ENCODE measurements at regions not wholly inside any gene's neighbourhood (a gene's known extent, or its start where the extent isn't known, plus 50 kb on each side); places are given as distances from the start of the nearest gene placed in this dataset.

DNA sequence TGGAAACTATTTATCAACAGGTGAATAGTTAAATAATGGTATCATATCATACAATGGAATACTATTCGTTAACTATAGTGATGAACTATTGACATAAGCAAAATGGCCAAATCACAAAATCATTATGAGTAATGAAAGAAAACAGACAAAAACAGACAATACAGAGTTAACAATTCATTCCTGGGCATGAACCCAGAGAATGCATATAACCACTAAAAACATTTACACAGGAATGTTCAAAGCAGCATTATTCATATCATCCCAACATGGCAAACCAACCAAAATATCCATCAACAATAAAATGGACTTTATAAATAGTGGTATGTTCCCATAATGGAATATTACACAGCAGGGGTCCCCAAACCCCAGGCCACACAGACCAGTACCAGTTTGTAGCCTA lies 131.2 kb upstream of the CYP1B1 start:
- Histone ChIP-seq H3K4me3 (replicated peaks in 1 of 4; ENCODE audit: control extremely low read depth in 1 of 4, insufficient read depth in 1 of 4, low read depth in 3 of 4, low read length in 4 of 4) (no peak overlapping the region), H3K4me1 (ENCODE audit: control insufficient read depth, extremely low read depth, insufficient read depth, low read length) (no peaks in the 10 kb centered on the region), H4K20me1 (ENCODE audit: control insufficient read depth, extremely low read depth, insufficient read depth, low read length) (no peaks in the 10 kb centered on the region), H3K27me3 (ENCODE audit: control insufficient read depth, insufficient read depth, low read length) (no peaks in the 10 kb centered on the region), H3K9ac (ENCODE audit: insufficient read depth, low read length) (no peak overlapping the region), H3K27ac (ENCODE audit: insufficient read depth, low read length) (no peak overlapping the region), H3K9me3 (ENCODE audit: control insufficient read depth, insufficient read depth, low read depth, low read length) (no peaks in the 10 kb centered on the region), H2AFZ (ENCODE audit: low read length) (no peak overlapping the region), H3K36me3 (ENCODE audit: control insufficient read depth, insufficient read depth, low read length) (no peaks in the 10 kb centered on the region), H3K79me2 (ENCODE audit: control insufficient read depth, insufficient read depth, low read length) (no peaks in the 10 kb centered on the region), H3K4me2 (ENCODE audit: extremely low read depth, insufficient read depth, low read length) (no peak overlapping the region)
- TF ChIP-seq, protein P1, sequence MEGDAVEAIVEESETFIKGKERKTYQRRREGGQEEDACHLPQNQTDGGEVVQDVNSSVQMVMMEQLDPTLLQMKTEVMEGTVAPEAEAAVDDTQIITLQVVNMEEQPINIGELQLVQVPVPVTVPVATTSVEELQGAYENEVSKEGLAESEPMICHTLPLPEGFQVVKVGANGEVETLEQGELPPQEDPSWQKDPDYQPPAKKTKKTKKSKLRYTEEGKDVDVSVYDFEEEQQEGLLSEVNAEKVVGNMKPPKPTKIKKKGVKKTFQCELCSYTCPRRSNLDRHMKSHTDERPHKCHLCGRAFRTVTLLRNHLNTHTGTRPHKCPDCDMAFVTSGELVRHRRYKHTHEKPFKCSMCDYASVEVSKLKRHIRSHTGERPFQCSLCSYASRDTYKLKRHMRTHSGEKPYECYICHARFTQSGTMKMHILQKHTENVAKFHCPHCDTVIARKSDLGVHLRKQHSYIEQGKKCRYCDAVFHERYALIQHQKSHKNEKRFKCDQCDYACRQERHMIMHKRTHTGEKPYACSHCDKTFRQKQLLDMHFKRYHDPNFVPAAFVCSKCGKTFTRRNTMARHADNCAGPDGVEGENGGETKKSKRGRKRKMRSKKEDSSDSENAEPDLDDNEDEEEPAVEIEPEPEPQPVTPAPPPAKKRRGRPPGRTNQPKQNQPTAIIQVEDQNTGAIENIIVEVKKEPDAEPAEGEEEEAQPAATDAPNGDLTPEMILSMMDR (conservative IDR thresholded peaks at IDR 0.05 in 1 of 2, IDR thresholded peaks at IDR 0.05 in 1 of 2; ENCODE audit: low read depth in 1 of 2, low read length in 2 of 2), result no peak
- no peak for TF ChIP-seq EZH2 (IDR thresholded peaks at IDR 0.05; ENCODE audit: low read length, missing control alignments)
- DNase-seq (ENCODE audit: low read depth in 2 of 2), result peak in 1 of 2 donors; percentile 67

- no peaks in the 10 kb centered on the region for H4K20me1 ChIP-seq (ENCODE audit: control insufficient read depth, extremely low read depth, insufficient read depth, low read length)
- H3K9ac ChIP-seq (ENCODE audit: insufficient read depth, low read length), result no peak overlapping the region
- H3K4me2 ChIP-seq (ENCODE audit: extremely low read depth, insufficient read depth, low read length), result no peak overlapping the region
- H3K27me3 ChIP-seq (ENCODE audit: control insufficient read depth, insufficient read depth, low read length), result no peaks in the 10 kb centered on the region
- no peak overlapping the region for H3K4me3 ChIP-seq (replicated peaks in 1 of 4; ENCODE audit: control extremely low read depth in 1 of 4, insufficient read depth in 1 of 4, low read depth in 3 of 4, low read length in 4 of 4)
- TF ChIP-seq EZH2 (IDR thresholded peaks at IDR 0.05; ENCODE audit: low read length, missing control alignments), result no peak
- TF ChIP-seq, protein P1 (conservative IDR thresholded peaks at IDR 0.05 in 1 of 2, IDR thresholded peaks at IDR 0.05 in 1 of 2; ENCODE audit: low read depth in 1 of 2, low read length in 2 of 2), result no peak
- no peaks in the 10 kb centered on the region for H3K9me3 ChIP-seq (ENCODE audit: control insufficient read depth, insufficient read depth, low read depth, low read length)
- no peaks in the 10 kb centered on the region for H3K4me1 ChIP-seq (ENCODE audit: control insufficient read depth, extremely low read depth, insufficient read depth, low read length)
- no peaks in the 10 kb centered on the region for H3K79me2 ChIP-seq (ENCODE audit: control insufficient read depth, insufficient read depth, low read length)
- H3K36me3 ChIP-seq (ENCODE audit: control insufficient read depth, insufficient read depth, low read length), result no peaks in the 10 kb centered on the region
- H3K27ac ChIP-seq (ENCODE audit: insufficient read depth, low read length), result no peak overlapping the region
- DNase-seq (ENCODE audit: low read depth in 2 of 2), result peak; percentile 58 to 60
- H2AFZ ChIP-seq (ENCODE audit: low read length), result no peak overlapping the region
Observed at GRCh38 chr2:38203446-38203810, 127.5 kb upstream of the CYP1B1 start.

GRCh38 chr2:38202713-38203445 lies 126.9 kb upstream of the CYP1B1 start:
- Histone ChIP-seq H2AFZ (ENCODE audit: low read length) (no peak overlapping the region), H4K20me1 (ENCODE audit: control insufficient read depth, extremely low read depth, insufficient read depth, low read length) (no peaks in the 10 kb centered on the region), H3K4me1 (ENCODE audit: control insufficient read depth, extremely low read depth, insufficient read depth, low read length) (no peaks in the 10 kb centered on the region), H3K4me2 (ENCODE audit: extremely low read depth, insufficient read depth, low read length) (no peak overlapping the region), H3K27me3 (ENCODE audit: control insufficient read depth, insufficient read depth, low read length) (no peaks in the 10 kb centered on the region), H3K79me2 (ENCODE audit: control insufficient read depth, insufficient read depth, low read length) (no peaks in the 10 kb centered on the region), H3K9ac (ENCODE audit: insufficient read depth, low read length) (no peak overlapping the region), H3K4me3 (replicated peaks in 1 of 4; ENCODE audit: control extremely low read depth in 1 of 4, insufficient read depth in 1 of 4, low read depth in 3 of 4, low read length in 4 of 4) (no peak overlapping the region), H3K36me3 (ENCODE audit: control insufficient read depth, insufficient read depth, low read length) (no peaks in the 10 kb centered on the region), H3K27ac (ENCODE audit: insufficient read depth, low read length) (no peak overlapping the region), H3K9me3 (ENCODE audit: control insufficient read depth, insufficient read depth, low read depth, low read length) (no peaks in the 10 kb centered on the region)
- TF ChIP-seq, protein P1 (conservative IDR thresholded peaks at IDR 0.05 in 1 of 2, IDR thresholded peaks at IDR 0.05 in 1 of 2; ENCODE audit: low read depth in 1 of 2, low read length in 2 of 2), result no peak
- TF ChIP-seq EZH2 (IDR thresholded peaks at IDR 0.05; ENCODE audit: low read length, missing control alignments), result no peak
- DNase-seq (ENCODE audit: low read depth in 2 of 2), result peak in 1 of 2 donors; percentile 41
